Medulla oblongata (tissue), 1 donor: ENCODE measurements at regions not wholly inside any gene's neighbourhood (a gene's known extent, or its start where the extent isn't known, plus 50 kb on each side); places are given as distances from the start of the nearest gene placed in this dataset.
A peak's percentile ranks its signal among the peaks of the same experiment; 100 is the strongest.
"Not testable (repeated sequence)": the region's sequence is repeated elsewhere in the genome, so short reads cannot be mapped to it uniquely, and the experiment has no call there.

Experiments
- DNase-seq: peaks from one replicate; pipeline ENCODE4 v3.0.0-alpha.2; 2015; ENCODE audit errors: extremely low spot score

DNA sequence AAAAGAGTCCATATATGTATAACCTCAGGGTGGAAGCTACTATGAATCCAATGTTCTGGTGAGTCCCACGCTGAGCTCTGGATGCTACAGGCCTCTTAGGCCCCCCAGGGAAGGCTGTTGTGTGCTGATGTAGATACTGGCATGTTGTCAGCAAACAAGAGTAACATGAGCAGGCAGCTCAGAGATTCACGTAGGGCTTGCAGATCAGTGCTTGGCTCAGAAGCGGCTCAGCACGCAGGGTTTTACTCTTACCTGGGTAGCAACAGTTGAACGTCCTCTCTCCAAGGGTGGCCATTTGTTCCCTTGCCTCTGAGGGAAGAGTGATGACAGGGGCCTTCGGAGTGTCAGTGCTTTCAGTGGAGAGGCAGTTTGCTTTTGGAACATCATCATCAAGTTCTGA, 93.4 kb downstream of the ZFP64 start:
- no peak for DNase-seq

DNA sequence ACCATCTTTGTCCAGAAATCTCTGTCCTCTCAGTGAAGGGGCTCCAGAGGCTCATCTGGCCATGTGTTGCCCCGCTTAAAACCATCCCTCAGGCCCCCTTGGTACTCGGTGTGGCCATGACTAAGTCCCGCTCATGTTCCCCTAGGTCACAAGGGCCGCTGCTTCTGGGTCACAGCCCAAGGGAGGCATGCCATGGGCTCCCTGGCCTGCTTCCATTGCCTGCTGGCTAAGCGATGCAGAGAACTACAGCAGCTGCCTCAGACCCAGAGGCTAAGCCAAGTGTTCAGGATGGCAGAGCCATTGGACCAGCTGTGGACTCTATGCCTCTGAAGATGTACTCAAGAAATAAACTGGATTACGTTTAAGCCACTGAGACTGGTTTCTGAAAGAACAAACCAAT, 95.5 kb downstream of the ZFP64 start:
- no peak for DNase-seq

DNA sequence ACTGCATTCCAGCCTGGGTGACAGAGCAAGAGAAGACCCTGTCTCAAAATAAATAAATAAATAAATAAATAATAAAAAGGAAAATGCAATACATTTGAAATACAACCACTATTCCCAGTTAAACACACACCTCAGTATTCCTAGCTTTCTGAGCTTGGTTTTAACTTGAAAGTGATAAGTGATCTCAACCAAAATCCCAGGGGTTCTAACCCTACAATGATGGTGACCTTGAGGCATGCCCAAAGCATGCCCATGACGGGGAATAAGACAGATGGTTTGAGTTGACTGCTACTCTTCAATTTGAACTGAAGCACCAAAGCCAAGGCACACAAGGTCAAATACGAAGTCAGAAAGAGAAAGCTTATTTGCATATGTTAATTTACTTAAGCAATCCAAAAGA, 96.9 kb downstream of the ZFP64 start:
- DNase-seq: no peak

DNA sequence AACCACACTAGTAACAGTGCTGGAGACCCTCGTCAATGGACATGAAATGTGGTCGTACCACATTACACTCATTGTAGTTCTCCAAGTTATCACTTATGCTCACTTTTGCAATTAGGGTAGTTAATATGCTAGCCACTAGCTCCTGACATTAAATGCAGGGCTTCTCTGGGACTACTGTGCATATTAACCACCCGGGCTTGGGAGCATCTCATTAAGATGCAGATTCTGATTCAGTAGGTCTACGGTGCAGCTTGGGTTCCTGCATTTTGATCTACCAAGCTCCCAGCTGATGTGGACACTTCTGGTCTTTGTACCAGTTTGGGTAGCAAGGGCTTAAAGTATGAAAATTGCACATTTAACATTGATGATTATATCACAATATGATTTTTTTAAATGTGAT, 98.0 kb downstream of the ZFP64 start:
- no peak for DNase-seq

DNA sequence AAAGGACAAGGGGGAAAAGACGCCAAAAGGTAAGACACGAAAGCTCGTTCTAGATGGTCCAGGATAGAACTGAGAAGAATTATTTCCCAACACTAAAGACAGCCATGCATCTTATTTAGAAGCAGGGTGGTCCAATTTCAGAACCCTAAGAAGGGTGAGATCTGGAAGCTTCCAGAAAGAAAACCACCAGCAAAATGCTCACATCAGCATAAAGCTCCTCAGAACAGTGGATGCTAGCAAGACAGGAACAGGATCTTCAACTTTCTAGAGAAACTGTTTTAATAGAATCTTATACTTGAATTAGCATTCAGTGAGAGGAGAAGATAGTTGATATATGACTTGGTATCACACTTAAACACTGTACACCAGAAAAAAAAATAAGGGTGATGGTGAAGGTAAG, 101.5 kb downstream of the ZFP64 start:
- DNase-seq: no peak

DNA sequence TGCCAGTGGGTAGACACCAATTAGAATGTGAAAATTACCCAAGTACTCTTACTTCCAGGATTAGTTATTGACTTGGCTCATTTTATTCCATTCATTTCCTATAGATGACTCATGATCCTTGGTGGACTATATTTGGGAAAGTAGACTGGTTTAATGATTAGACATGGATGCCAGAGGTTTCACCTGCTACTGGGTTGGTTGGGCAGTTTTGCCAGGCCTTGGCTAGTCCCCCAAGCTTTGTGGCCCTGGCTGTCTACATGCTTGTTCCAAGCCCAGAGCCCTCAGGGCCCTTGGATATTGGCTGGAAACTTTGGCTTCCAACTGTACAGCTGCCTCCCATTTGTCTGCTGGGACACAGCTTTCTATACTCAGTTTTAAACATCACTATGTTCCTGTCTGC, 104.1 kb downstream of the ZFP64 start:
- DNase-seq: no peak

DNA sequence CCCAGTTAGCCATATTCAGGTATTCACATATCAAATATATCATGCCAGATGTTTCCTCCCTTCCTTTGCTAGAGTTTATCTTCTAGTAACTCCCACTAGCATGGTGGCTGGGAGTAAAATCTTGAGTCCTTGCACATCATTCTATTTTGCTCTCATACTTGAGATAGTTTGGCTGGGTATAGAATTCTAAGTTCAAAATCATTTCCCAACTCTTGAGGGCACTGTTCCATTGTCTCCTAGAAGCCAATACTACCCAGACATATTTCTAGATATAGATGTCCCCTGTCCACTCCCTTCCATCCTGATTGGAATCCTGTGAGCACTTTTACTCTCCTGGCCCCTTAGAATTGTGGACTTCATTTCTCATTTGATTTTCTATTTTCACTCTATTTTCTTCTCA, 104.7 kb downstream of the ZFP64 start:
- no peak for DNase-seq

DNA sequence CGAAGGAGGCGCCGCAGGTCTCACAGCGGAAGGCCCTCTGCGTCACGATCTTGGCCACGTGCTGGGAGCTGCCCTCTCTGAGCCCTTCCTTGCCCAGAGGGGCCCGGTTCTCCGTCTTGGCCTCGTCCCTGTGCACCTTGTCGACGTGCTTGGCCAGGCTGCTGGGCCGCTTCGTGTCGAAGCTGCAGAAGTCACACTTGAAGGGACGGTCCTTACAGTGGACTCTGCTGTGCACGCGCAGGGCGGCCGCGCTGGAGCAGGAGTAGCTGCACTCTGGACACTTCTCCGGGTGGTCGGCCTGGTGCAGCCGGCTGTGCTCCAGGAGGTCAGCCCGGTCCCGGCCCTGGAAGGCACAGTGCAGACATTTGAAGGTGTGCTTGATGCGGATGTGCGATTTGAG, 106.9 kb downstream of the ZFP64 start:
- DNase-seq: no peak

DNA sequence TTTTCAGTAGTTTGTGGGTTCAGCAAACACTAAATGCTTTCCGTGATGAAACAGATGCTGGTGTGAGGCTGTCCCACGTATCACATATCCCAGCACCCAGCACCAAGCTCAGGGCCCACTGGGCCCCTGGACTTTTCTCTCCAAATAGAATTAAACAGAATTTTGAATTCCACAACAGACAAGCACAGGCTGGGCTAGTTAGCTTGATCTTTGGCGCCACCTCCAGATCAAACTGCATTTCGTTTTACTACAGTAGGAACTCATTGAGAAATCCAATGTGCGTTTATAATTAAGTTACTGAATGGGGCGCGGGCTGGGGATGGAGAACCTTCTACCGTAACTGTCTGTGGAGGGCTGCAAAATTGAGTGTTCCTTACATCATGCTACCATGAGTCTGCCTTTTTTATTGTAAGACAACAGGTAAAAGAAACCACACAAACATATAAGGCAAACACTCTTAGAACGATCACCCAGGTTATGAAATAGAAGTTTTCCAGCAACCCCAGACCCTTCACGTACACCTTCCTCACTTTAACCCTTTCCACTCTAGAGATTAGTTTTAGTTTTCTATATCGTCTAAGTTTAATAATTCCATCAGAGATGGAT, 107.8 kb downstream of the ZFP64 start:
- peak; percentile 77 for DNase-seq

DNA sequence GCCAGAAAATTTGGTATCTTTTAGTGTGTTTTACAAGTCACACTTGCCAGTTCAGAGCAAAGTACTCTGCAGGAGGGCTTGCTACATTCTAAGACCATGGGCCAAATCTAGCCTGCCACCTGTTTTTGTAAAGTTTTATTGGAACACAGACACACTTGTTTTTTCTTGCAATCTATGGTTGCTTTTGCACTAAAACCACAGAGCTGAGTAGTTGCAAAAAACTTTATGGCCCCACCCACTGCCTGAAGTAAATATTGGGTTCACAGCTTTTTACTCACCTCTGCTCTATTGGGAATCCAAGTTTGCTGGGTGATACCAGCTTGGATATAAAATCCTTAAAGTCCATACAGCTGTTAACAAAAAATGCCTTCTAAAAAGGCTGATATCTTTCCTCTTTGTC, 109.0 kb downstream of the ZFP64 start:
- DNase-seq: no peak

DNA sequence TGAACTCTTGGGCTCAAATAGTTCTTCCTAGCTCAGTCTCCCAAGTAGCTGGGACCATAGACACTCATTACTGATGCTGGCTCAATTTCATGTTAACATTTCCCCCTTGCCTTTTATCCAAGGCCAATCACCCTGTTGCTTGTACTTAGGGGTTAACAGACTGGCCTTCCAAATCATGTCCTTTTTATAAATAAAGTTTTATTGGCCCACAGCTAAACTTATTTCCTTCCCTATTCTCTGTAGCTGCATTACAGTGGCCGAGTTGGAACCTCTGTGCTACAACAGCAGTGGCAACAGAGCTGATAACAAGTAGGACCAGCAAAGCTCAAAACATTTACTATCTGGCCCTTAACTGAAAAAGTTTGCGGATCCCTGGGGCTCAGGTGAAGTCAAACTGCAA, 109.8 kb downstream of the ZFP64 start:
- no peak for DNase-seq

DNA sequence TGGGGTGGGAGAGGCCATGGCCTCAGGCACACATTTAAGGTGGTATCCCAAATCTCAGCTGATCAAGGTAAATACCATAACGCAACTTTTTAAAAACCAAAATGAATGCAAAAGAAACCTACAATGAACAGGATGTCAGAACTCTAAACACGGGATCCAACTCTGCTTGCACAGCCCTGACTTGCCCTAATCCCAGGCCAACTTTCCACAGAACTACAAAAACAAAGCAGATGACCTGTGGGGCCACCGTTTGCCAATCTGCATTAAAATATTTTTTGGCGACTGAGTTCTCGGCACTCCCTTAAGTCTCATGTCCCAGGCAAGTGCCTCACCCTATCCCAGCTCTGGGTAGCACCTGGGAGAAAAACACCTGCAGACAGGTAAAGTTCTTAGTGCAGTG, 110.5 kb downstream of the ZFP64 start:
- no peak for DNase-seq

DNA sequence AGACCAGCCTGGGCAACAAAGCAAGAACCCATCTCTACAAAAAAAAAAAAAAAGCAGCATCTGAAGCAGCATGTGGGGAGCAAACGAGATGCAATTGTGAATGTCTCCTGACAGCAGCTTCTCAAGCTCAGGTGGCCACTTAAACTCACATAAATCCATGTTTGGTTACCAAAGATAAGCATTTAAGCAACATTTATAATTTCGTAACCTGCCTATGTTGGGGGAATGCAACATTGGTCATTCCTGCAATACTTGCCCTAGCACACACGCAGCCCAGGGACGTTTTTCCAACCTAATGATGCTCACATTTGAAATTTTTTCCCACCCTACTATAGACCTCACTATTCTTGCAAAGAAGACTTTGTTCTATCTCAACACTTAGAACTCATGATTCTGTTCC, 113.3 kb downstream of the ZFP64 start:
- DNase-seq: no peak

DNA sequence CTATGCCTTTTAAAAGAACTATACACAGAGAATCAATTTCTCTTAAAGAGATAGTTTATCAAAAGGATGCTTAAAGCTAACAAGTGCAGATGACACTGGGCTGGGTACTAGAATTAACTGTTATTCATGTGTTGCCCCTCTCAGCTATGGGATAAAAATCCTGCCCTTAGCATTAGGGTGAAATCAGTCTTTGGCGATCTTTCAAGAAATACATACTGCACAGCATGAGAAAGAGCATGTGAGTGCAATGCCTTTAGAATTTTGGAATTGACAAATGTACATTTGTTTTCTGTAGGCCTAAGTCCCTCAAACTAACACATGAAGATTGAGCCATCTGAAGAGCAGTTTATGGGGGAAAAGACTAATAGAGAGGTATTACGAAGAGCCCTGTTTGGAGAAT, 115.4 kb downstream of the ZFP64 start:
- no peak for DNase-seq

DNA sequence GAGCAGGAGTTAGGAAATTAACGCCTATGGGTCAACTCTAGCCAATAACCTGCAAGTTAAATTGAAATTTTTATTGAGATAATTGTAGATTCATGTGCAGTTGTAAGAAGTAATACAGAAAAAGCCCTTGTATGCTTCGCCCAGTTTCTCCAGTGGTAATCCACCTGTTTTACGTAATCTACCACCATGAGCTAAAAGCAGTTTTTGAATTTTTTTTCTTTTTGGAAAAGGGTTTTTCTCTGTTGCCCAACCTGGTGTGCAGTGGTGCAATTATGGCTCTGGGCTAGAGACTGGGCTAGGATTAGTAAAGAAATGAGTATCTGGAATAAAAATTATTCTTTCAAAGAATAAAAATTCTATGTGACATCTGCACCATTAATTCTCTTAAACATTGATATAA, 116.2 kb downstream of the ZFP64 start:
- no peak for DNase-seq

DNA sequence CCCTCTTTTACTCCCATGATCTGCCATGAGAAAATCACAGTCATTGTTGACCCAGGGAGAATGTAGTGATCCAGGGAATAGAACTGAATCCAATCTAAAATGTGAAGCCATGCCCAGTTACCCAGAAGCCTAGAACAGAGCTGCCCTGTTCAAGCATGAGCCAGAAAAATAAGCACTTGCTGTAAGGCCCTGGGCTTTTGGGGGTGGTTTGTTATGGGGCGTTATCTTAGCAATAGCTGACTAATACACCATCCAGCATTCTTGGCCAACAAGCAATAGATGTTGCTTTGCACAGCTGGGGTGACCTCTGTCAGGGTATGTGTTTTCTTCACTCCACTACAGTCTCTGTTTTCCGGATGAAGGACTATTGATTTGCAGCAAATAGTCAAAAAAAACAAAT, 120.4 kb downstream of the ZFP64 start:
- DNase-seq: no peak

DNA sequence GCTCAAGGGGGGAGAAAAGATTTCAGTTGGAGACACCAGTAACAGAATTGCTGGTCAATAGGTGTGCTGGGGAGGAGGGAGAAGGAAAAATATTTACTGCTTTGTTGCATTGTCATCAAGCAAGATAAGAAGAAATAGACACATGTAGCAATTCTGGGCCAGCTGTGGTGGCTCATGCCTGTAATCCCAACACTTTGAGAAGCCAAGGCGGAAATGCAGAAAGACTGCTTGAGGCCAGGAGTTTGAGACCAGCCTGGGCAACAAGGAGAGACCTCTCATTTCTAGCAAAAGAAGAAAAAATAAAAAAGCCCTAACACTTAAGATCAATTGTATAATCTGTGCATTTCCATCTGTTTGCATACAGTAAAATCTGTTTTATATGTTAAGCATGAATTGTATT, 126.6 kb downstream of the ZFP64 start:
- DNase-seq: no peak

DNA sequence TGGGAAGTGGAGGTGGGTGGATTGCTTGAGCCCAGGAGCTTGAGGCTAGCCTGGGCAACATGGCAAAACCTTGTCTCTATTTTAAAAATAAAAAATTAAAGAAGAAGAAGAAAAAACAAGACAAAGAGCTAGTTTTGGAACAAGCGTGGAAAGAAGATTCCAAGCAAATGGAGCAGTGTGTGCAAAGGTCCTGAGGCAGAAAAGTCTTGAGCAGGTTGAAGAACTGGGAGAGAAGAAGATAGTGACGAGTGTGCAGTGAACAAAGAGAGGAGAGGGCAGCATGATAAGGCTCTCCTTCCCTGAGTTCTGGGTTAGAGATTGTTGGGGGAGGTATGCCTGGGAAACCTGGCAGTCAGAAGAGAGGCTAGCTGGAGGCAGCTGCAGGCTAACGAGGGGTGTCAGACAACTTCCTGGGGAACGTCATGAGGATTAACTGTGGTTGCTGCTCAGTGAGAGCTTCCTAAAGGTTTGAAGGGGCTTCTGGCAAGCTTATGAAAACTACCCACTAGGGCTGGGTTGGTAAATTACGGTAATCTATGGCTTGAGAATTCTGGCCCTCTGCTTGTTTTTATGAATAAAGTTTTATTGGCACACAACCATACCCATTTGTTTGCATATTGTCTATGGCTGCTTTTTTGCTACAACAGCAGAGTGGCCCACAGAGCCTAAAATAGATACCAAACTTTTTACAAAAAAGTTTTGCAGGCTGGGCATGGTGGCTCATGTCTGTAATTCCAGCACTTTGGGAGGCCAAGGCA, 128.9 kb downstream of the ZFP64 start:
- DNase-seq: no peak

DNA sequence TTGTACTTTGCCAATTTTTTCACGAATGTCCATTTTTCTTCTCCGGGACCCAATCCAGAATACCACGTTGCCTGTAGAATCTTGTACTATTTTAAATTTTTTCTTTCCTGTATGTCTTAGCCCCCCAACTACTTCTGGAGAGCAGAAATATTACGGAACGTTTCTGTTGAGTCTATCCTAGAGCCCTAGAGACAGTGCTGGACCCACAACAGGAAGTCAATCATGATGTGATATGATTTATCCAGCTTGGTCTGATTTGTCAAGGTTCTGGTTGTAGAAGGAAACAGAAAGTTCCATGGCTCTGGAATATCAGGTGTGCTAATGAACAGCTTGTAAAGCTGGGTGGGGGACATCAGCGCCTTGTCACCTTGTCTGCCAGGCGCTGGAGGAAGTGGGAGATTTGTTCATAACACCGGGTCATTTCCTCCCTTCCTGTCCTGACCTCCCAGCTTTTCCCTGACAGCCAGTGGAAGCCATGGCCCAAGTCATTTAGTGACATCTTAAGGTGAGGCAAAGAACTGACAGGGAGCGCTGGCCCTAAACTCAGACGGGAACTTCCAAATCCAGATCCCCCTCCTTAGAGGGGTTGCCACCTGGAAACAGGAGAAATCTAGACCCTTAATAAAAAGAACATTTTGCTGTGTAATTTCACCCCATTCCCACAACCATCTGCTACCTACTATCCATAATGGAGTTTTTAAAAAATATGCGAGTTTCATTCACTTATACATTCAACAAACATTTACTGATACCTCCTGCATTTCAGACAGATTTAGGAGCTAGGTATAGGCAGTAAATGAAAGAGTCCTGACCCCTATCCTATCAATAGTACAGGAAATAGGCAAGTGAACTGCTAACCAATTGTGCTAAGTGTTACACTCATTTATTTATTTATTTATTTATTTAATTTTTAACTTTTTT, 130.5 kb downstream of the ZFP64 start:
- no peak for DNase-seq

DNA sequence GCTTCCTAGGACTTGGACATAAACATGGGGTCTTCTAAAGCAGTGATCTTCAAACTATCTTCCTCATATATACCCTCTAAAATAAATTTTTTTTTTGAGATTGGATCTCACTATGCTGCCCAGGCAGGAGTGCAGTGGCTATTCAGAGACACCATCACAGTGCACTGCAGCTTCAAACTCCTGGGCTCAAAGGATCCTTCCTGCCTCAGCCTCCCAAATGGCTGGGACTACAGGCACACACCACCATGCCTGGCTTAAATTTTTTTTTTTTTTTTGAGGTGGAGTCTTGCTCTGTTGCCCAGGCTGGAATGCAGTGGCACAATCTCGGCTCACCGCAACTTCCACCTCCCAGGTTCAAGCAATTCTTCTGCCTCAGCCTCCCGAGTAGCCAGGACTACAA, 134.4 kb downstream of the ZFP64 start:
- not testable (repeated sequence) for DNase-seq

DNA sequence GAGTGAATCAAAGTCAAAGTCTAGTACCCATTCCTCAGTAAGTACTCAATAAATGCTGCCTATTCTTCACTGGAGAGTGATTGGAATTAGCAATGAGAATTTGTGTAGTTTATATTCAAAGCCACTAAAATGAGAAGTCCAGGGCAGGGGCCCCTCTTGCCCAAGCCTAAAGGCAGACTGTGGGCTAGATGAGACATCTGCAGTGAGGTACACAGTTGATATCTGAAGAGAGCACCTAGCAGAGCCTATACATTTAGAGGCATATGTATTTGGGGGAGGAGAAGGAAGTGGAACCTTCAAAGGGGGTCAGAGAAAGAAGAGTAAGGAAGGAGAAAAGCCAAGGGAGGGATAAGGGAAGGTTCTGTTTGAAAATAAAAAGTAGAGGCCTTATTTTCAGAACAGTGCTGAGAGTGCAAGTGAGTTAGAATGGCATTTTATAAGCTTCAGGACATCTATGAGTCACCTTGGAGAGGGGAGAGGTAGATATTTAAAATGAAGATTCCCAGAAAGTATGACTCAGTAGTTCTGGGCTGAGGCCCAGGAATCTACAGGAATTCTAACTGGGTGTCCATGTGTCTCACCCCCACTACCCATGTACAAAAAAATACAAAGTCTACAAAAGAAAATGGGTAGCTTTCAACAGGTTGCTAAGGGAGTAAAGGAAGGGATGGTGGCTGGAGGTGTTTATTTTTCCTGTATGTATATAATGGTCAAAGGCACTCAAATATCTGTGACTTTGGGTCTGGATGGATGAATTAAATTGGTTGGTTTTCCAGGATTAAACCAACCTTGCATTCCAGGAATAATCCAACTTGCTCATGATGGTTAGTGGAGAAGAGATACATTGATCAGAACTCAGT, 135.1 kb downstream of the ZFP64 start:
- DNase-seq: no peak

DNA sequence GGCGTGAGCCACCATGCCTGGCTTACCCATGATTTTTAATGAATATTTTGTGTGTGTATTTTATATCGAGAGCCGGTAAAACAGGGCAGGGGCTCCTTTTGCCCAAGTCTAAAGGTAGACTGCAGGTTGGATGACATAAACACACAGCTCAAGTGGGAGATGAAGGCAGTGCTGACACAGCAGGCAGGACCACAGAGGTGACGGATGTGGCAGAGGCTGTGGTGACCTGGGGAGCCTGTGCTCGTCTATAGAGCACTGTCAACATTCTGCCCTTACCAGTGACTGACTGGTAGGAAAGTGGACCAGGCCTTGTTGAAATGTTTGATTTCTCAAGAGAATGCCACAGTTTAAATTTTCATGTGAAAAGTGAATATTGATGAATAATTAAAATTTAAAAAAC, 137.5 kb downstream of the ZFP64 start:
- DNase-seq: no peak
